ENCODE measurements at regions not wholly inside any gene's neighbourhood (a gene's known extent, or its start where the extent isn't known, plus 50 kb on each side); places are given as distances from the start of the nearest gene placed in this dataset.

DNA sequence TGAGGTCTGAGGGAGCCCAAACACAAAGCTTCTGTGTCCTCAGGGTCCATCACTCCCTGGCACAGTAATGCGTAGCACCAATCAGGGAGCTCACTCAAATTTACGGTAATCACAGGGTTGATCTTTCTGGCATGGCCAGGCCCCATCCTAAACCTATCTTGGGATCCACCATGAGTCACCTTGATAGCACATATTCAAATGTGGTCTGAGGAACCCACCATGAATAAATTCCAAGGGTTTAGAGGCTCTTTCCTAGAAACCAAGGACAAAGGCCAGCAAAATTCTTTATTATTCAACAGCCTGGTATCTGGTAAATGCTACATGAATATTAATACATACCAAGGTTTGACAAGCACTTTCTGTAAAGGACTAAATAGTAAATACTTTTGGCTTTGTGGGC, 254.5 kb downstream of the TLR4 start:
- H4K8ac ChIP-seq (replicated peaks; ENCODE audit: insufficient read length, low read depth, low read length), result no peak overlapping the region
- Mint-ChIP-seq H3K27ac (0 out of 7 replicates have a peak overlapping the region, but pooled peaks of 1 of the 3 experiments have one; percentile 45), H3K4me1 (peaks cover 5 to 7% of the 10 kb centered on the region in 2 experiments; a peak in 3 of 4 replicates), H3K27me3 (ENCODE audit: low read depth) (no peaks in the 10 kb centered on the region), H3K36me3 (ENCODE audit: insufficient read depth in 1 of 3, low read depth in 3 of 3) (no peaks in the 10 kb centered on the region), H3K9me3 (no peaks in the 10 kb centered on the region), H3K4me3 (no peak overlapping the region)
- no peak overlapping the region for H2AK5ac ChIP-seq (ENCODE audit: insufficient read length, low read length)
- TF ChIP-seq, protein P1, sequence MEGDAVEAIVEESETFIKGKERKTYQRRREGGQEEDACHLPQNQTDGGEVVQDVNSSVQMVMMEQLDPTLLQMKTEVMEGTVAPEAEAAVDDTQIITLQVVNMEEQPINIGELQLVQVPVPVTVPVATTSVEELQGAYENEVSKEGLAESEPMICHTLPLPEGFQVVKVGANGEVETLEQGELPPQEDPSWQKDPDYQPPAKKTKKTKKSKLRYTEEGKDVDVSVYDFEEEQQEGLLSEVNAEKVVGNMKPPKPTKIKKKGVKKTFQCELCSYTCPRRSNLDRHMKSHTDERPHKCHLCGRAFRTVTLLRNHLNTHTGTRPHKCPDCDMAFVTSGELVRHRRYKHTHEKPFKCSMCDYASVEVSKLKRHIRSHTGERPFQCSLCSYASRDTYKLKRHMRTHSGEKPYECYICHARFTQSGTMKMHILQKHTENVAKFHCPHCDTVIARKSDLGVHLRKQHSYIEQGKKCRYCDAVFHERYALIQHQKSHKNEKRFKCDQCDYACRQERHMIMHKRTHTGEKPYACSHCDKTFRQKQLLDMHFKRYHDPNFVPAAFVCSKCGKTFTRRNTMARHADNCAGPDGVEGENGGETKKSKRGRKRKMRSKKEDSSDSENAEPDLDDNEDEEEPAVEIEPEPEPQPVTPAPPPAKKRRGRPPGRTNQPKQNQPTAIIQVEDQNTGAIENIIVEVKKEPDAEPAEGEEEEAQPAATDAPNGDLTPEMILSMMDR (conservative IDR thresholded peaks at IDR 0.05), result no peak
- H2BK15ac ChIP-seq (ENCODE audit: low read depth, low read length), result no peak overlapping the region
- H4K20me1 ChIP-seq (ENCODE audit: control insufficient read depth, insufficient read depth, insufficient read length), result no peaks in the 10 kb centered on the region
- H2AFZ ChIP-seq (ENCODE audit: low read length), result no peak overlapping the region
- no CpG with 5 or more reads among the region's 2 CpGs for whole genome bisulfite sequencing (ENCODE audit: extremely low coverage, insufficient read length, low lambda C conversion rate)
- no peak overlapping the region for H3K56ac ChIP-seq (ENCODE audit: insufficient read length, low read depth, low read length)
- H2BK12ac ChIP-seq (ENCODE audit: insufficient read length, low read depth, low read length), result no peak overlapping the region
- DNase-seq, result peak; percentile 29
- H3K9ac ChIP-seq (ENCODE audit: extremely low read depth, insufficient read length, low read length), result no peak overlapping the region
- H2BK5ac ChIP-seq (ENCODE audit: insufficient read length, low read length), result no peak overlapping the region
- H3K4me1 ChIP-seq (ENCODE audit: insufficient read depth, low read length), result peaks cover 4% of the 10 kb centered on the region; the same call in 1 of the 2 replicates
- H3K9me3 ChIP-seq (ENCODE audit: control insufficient read depth, low read depth, low read length), result no peaks in the 10 kb centered on the region
- H3K18ac ChIP-seq (ENCODE audit: insufficient read length, low read depth, low read length), result no peak overlapping the region
- H2BK20ac ChIP-seq (ENCODE audit: low read depth, low read length, poor library complexity, severe bottlenecking), result no peak overlapping the region
- H3K4me2 ChIP-seq (ENCODE audit: insufficient read depth, insufficient read length, low read length), result no peak overlapping the region
- H3K23me2 ChIP-seq (ENCODE audit: insufficient read length, low read depth, low read length, poor library complexity, severe bottlenecking), result no peaks in the 10 kb centered on the region
- H3K27me3 ChIP-seq (ENCODE audit: insufficient read depth, low read length), result no peaks in the 10 kb centered on the region
- H4K91ac ChIP-seq (ENCODE audit: insufficient read length, low read depth, low read length), result no peak overlapping the region
- no peak overlapping the region for H4K5ac ChIP-seq (ENCODE audit: insufficient read length, low read depth, low read length)
- H2BK120ac ChIP-seq (ENCODE audit: low read depth, low read length, poor library complexity, severe bottlenecking), result no peak overlapping the region
- no peak overlapping the region for H3K4ac ChIP-seq (ENCODE audit: low read depth, low read length)
- no peaks in the 10 kb centered on the region for H3K79me1 ChIP-seq (ENCODE audit: insufficient read depth, low read depth, low read length, poor library complexity, severe bottlenecking)
- no peaks in the 10 kb centered on the region for H3K79me2 ChIP-seq (ENCODE audit: insufficient read depth, low read length)
- no peak overlapping the region for H3T11ph ChIP-seq (ENCODE audit: low read length)
- H3K23ac ChIP-seq (ENCODE audit: insufficient read length, low read depth, low read length), result no peak overlapping the region
- H3K14ac ChIP-seq (ENCODE audit: insufficient read depth, low read length), result no peak overlapping the region
- no peak overlapping the region for H3K27ac ChIP-seq (ENCODE audit: insufficient read length, low read depth, low read length)

All from H9 (cell line).